HG03103 (cell line): ENCODE measurements at regions not wholly inside any gene's neighbourhood (a gene's known extent, or its start where the extent isn't known, plus 50 kb on each side); places are given as distances from the start of the nearest gene placed in this dataset.

Experiments used
- ATAC-seq: cut with Tn5 transposase; IDR thresholded peaks from one replicate; pipeline ENCODE4 v1.9.1; 2021; ENCODE audit warnings: low read depth; ENCODE audit not compliant: unreplicated experiment

DNA sequence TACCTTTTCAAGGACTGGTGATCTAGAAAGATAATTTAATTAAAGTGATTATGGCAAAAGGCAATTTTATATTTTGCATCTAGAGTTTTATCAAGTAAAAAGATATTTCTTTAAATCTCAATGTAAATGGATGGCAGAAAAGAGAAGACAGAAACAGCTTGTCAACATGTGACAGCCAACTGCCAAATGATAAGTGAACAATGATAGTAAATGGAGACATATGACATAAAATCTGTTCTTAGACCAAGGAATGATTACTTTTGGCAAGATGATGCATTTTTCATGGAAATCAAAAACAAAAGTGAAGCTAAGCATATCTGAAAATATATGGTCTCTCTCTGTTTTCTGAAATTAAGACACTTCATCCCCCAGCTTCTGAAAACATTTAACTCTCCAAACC lies 1730.7 kb upstream of the FLRT2 start:
- no peak for ATAC-seq

DNA sequence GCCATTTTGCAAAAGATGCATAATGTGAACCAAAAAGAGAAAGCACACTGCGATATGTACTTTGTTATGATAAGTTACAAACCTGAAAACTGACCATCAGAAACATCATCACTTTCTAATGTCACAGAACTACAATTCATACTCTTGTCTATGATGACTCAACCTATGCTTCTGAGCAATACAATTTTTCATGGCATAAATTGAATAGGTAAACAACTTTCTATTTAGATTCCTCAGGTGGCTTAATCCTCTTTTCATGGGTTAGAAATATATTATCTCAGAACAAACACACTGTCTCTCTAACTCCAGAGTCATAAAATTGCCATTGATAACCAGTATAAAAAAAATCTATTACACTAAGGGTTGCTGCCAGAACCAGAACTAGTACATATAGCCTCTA lies 1715.0 kb upstream of the FLRT2 start:
- ATAC-seq = no peak

DNA sequence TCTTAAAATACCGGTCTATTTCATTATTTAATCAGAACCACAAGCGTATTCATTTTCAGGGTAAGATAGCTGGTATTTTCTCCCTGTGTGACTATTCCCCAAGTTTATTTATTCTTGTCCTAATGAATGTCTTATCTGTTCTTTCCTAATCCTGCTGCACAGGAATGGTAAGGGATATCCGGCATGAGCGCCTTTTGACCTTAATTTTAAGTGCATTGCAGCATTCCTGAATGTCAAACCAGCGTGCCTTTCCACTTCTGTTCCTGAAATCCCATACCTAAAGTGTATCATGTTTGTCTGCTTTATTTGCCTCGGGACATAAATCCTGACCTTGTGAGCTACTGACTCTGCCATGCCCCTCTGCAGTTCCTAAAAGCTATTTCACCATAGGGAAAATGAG lies 1713.2 kb upstream of the FLRT2 start:
- ATAC-seq = no peak

DNA sequence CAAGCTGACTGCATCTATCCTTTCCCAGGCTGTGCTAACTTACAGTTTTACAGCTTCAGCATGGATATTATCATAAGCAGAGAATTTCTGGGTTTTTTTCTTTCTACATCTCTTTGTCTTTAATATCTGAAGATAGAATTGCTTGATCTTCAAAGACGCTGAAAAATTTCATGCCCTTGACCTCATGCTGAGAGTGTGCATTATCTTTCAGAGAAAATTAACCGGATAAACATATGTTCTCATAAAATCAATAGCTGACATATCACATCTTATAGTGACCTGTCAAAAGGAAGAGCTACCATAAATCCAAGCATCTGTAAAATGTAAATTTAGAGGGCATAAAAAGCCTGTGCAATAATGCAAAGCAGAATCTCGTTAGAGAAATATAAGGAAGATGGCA lies 1704.1 kb upstream of the FLRT2 start:
- no peak for ATAC-seq

DNA sequence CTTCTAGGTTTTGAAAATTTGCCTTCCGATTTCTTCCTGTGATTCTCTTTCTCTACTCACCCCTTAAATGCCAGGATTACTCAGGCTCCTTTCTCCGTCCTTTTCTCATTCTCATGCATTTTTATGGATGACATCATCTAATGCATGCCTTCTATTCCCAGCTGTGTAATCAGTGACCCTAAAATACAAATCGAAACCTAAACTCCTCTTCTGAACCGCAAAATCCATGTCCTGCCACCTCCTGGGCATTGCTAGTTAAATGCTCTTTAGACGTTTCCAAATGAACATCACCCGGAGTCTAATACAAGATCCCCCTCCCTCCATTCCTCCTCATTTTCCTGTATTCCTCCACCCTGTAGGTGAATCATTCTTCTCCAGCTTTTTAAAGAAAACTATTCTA lies 1703.1 kb upstream of the FLRT2 start:
- no peak for ATAC-seq

DNA sequence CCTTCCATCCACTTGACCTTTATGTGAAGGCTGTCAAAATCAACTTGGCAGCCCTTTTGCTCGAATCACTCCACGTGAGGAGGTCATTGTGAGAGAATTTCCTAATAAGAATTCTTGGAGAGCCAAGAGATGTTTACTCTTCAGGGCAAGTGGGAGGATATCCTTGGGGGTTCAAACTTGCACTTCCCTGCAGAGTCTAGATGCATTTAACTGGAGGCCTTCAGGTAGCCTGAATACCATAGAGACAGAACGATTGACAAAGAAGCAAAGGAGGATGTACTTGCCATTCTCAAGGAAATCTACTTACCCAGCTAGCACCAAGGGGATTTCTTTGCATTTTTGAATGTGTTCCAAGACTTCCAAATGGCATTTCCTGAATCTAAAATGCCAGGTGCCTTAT lies 1702.6 kb upstream of the FLRT2 start:
- no peak for ATAC-seq

DNA sequence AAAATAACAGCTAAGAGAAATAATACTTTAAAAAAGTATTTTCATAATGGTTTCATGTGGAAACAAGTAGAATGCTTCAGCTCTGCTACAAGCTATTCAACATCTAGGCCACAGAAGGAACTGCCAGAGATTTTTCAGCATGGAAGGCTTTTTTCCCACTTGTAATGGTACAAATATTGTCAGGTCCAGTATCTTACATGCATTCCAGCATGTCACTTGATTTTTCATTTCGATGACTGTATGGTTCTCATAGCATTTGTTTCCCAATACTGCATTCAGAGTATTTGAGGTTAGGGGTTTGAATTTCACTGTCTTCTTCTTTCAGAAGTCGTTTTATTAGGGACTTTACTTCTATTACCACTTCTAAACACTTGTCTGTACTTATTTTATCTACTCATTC lies 1701.5 kb upstream of the FLRT2 start:
- ATAC-seq = no peak

DNA sequence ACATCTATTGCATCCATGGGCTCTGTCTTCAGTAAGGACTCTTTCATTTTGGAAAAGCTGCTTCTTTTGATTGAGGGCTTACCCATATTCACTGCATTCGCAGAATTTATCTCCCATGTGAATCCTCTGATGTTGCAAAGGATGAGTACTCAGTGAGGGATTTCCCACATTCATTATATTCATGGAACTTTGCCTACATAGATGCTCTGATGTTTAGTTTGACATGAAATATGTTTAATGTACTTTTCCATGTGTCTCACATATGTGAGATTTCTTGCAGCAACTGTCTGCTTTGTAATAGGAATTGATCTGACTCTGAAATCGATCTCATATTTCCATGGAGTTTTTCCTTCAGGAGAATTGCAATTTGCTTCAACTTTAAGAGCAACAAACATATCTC lies 1699.6 kb upstream of the FLRT2 start:
- ATAC-seq = no peak

DNA sequence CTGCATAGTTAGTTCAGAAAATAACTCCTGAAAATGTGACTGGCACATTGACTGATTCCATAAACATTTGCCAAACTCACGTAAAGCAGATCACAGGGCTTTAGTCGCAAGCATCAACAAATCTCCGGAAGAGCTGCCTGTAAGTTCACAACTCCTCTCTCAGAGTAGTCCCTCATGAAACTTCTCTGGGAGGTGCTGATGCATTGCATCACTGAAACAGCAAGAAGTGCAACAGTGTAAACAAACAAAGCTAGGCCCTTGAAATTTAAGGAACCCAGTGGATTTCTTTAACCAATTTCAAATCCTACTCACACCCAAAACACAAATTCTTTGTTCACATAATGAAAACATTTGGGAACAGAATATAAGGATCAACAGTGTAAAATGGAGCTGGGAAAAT lies 1691.7 kb upstream of the FLRT2 start:
- no peak for ATAC-seq

DNA sequence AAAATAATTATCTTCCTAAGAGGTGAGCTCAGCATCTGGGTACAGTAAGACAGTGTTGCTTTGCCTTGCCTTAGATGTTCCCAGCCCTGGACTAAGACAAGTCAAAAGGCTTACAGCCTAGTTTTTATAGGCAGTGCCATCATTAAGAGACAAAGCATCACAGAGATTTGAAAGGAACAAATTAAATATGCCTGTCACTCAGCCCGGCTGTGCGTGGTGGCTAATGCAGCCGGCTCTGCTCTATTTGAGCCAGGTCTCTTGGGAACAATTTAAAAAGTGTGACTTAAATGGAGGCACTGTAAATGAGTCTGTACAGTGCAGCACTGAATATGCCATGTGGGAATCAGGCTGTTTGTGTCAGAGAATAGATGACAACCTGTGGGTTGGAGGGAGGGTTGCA lies 1687.4 kb upstream of the FLRT2 start:
- ATAC-seq = no peak

DNA sequence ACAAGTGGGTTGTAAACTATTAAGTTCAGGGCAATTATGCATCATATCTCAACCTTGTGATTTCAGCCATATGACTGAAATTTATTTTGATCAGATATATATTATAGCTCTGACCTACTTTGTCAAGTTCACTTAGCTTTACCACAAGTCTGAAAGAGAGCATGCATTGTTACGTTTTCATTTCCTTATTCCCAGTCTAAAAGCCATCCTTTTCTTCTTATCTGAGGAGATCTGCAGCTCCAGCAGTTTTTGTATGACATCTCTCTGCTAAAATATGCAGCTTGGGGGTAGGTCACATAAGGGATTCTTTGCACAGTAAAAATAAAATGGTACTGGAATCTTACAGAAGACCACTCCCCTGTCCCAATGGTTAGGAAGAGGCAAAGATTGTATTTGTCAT lies 1682.8 kb upstream of the FLRT2 start:
- no peak for ATAC-seq

DNA sequence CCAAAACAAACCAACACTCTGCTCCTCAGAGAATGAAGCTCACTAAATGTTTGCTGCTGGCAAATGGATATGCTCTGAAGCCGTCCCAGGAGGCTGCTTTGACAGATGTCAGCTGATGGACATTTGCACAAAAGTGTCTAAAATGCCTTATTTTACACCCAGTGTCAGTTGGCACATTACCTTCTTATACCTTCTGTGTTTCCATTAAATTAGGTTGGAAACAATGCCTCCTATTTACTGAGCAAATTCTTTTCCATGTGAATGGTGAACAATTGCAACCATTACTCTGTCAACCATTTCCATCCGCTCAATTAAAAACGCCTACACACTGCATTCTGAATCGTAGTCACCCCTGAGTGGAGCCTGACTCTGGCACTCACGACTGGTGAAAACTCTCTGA lies 1679.9 kb upstream of the FLRT2 start:
- ATAC-seq = no peak

DNA sequence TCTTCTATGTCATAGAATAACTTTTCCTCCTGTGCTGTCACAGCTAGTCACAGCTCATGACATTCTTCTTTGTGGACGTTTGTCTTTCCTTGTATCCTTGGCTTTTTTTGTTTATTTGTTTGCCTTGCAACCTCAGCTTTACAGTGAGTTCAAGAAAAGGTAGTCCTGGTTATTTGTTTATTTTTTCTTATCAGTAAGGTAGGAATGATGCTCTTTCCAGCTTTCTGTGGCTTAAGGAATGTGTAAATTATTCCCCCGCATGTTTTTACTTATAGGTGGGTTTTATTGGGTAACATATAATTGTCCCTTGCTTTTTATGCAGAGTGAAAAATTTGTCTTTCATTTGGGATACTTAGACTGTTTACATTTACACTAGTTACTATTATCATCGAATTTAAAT lies 1673.6 kb upstream of the FLRT2 start:
- ATAC-seq = no peak

DNA sequence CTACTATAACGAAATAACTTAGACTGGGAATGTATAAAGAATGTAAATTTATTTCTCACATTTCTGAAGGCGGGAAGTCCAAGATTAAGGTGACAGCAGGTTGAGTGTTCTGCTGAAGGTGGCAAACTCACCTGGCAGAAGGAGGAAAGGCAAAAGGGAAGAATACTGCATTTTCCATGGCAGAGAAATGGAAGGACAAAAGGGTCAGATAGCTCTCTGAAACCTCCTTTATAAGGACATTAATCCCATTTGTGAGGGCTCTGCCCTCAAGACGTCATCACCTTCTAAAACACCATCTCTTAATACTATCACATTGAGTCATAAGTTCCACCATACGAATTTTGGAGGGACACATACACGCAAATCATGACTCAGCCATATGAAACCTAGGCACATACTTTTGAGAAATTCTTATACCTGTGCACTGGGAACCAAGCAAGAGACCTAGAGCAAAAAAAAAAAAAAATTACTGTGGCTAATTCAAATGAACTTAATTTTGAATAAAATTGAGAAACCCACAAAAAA lies 1669.3 kb upstream of the FLRT2 start:
- ATAC-seq = no peak

DNA sequence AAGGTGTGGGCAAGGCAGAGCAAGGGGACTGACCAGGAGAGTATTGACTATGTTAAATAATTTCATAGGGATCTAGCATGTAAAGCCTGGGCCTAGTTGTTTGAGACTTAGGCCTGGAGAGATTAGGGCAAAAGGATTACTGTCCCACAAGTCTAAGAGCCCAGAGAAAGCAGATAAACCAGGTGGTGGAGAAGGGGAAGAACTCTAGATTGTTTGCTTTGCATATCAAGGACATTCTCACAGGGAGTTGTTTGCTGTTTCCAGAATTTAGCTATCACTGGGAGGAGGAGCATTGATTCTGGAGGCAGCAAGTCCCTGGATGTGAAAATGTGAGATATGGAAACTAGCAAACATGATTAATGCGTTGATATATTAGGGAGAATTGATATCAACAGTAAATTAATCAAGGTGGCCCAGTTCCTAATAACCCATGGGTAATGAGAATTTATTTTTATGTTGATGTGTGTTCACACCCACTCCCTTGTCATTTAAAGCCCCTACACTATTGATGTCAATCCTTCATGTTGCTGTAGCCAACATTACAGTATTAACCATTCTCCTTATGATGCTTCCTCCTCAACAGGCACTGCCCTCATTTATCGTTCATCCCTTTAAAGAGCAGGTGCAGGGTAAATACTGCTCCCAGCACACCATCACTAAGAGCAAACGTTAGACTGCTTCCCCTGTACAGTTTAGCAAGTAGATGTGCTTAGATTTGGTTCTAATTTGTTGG lies 1666.7 kb upstream of the FLRT2 start:
- ATAC-seq = no peak

DNA sequence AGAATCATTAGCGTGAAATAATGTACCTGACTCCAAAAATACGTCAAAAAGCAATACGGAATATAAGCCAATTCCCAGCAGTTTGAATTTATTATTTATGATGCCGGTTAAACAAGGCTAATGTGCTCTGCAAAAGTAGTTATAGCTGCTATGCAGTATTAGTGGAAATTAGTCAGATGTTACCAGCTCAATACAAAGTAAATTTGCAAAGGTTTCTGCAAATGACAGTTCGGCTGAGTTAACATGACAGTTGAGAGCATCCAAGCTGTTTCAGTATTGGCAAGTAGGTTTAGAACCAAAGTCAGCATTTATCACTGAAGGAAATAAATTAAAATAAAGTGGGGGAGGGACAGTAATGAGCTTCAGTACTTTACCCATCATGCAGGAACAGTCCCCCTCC lies 1665.8 kb upstream of the FLRT2 start:
- ATAC-seq = no peak

DNA sequence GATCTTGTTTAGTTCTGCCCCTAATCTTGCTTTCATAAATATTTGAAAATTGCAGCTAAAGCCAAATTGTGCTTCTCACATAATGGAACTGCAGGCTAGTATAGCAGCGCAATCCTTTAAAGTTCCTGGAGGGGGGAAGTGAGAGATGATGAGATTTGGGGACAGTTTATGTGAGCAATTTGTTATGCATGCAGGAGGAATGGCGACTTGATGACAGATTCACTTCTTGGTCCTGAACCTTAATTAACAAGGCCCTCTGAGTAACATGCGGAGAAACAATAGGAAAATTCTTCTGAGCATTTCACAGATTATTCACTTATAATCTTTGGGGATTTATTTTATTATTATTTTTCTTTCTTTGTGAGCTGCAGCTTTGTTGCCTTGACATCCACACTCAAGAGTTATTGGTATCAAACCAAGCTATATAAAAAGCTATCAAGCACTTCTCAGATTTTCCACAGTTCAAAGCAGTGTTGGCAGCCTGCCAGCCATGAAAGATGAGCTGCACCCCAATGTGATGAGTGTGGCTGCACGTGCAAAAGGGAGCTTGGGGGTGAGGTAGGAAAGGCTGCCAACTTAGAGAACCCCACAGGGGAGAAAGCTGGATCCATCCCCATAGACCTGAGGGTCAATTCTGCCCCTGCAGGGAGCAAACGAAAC lies 1662.2 kb upstream of the FLRT2 start:
- no peak for ATAC-seq

DNA sequence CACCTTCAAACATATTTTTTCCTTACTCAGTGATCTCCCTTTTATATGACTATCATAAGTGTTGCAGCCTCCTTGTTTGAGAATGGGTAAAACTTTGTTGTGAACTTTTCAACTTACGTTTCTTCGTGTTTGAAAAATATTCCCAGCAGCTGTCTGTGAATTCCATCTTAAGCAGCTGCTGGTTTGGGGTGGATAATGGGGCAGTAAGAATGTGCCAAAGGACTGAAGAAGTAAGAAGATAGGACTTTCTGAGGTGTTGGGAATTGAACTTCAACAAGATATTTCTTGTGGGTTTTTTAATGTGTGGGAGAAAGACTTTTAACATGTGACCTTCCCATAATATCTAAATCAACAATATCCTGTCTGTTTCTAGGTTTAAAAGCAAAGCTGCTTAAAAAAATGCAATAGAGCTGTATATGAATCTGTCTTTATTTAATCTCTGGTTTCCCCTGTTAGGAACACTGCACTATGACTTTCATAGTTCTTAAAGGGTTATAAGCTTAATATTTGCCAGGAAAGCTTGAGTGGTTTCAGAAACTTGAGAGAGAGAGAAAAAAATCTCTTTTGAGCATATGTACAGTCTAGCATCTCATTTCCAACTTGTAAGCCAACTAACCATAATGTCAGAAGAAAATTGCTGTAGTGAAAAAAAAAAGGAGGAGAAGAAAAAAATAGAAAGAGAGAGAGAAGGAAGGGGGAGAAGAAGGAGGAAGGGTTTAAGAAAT lies 1659.2 kb upstream of the FLRT2 start:
- ATAC-seq = no peak

DNA sequence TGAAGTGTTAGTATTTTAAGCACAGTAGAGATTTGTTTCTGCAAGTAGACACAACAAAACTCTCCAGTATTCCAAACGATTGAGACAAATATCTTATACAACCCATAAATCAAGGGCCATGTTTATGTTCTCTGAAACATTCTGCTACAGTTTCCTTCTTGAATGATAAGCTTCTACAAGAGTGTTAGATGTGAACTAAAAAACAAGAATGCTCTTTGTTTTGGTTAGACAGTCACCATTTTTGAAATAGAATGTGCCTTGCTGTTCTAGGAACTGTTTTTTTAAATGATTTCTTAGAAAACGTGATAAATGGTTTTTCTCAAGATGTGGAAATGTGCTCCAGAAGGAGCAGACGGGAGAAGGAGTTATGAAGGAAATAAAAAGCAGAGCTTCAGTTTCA lies 1656.3 kb upstream of the FLRT2 start:
- no peak for ATAC-seq

DNA sequence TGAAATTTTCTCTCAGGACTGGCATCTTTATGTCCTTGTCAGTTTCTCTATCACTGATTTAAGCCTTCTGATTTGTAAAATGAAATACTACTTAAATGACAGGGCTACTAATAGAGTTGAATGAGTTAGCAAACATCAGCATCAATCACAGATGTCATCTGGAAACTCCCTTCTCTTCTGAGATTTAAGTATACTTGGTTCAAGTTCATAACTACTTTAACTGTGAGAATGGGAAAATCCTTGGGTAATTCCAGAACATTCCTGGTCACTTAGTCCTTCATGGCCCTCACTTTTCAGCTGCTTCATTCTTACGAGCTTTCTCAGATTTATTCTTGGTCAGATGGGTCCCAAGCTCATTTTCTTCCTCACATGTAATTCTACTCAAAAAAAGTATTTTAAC lies 1655.3 kb upstream of the FLRT2 start:
- ATAC-seq = no peak

DNA sequence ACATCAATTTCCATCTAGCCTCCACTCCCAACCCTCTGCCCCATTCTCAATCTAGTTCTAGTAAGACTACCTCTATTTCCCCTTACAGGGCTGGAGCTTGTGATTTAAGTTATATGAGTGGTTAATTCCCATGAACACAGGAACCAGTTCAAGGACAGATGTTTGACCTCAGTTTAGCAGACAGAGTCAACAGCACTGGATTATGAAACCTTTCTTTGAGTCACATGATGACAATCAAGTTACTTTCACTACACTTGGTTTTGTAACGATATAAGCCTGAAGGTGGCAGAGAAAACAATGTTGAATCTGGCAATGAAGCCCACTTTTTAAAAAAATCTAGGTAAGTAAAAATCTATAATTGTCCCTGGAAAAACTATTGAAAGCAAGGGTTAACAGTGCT lies 1646.2 kb upstream of the FLRT2 start:
- ATAC-seq = no peak

DNA sequence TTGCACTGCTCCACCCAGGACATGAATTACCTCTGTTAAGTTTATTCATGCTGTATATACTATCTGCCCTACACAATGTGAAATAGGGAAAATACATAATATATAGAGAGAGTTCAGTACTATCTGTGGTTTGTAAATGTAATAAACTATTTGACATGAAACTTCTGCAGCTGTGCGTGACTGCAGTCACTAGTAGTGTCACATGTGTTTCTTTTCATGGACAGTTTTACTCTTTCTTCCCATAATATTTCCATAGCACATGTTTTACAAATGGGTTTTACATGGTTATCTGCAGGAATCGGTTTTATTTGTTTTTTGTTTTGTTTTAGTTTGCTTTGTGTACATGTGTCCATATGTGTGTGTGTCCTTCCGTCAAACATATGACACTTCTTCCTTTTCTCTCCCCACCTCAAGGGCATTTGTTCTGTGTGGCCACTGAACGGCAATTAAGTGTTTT lies 1644.1 kb upstream of the FLRT2 start:
- no peak for ATAC-seq
